GM21737 (cell line): ENCODE measurements at regions not wholly inside any gene's neighbourhood (a gene's known extent, or its start where the extent isn't known, plus 50 kb on each side); places are given as distances from the start of the nearest gene placed in this dataset.

Experiments
- ATAC-seq: cut with Tn5 transposase; IDR thresholded peaks from one replicate; pipeline ENCODE4 v1.9.1; 2021; ENCODE audit warnings: mild to moderate bottlenecking, moderate library complexity; ENCODE audit not compliant: unreplicated experiment

GRCh38 chr3:102102394-102102793 is 253.1 kb downstream of the NFKBIZ start:
- no peak for ATAC-seq

DNA sequence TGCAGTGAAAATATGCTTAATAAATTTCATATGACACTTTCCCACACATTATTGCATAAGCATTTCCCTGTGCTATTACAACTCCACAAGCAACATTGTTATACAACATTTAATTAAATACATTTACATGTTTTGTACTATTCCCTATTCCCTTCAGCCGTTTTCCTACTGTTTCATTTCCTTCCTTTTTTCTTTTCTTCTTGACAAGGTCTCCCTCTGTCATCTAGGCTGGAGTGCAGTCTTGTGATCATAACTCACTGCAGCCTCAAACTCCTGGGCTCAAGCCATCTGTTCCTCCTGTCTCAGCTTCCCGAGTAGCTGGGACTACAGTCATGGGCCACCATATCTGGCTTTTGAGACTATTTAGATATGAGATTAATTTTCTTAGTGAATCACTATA is 254.7 kb downstream of the NFKBIZ start:
- no peak for ATAC-seq

DNA sequence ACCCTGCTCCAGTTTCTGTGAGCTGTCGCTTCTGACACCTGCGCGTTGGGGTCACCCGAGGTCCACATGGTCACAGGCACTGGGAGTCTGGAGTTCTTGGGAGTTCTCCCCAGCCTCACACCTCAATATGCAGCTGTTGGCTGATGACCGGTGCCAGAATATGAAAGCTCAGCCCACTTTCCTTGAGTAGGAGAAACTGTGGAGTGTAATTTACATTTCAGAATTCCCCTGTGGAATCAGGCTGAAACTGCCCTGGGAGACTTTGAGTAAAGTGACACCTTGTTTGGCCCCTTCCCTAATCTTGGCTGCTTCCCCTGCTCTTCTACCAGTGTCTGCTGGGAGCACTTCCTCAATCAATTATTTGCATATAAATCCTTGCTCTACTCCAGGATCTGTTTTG is 255.9 kb downstream of the NFKBIZ start:
- ATAC-seq, result no peak

- ATAC-seq, result no peak
Observed at GRCh38 chr3:102106416-102107097, 257.2 kb downstream of the NFKBIZ start.

- ATAC-seq, result no peak
Observed at GRCh38 chr3:102112704-102113230, 263.5 kb downstream of the NFKBIZ start.

- no peak for ATAC-seq
Observed at GRCh38 chr3:102113421-102114041, 264.2 kb downstream of the NFKBIZ start.

DNA sequence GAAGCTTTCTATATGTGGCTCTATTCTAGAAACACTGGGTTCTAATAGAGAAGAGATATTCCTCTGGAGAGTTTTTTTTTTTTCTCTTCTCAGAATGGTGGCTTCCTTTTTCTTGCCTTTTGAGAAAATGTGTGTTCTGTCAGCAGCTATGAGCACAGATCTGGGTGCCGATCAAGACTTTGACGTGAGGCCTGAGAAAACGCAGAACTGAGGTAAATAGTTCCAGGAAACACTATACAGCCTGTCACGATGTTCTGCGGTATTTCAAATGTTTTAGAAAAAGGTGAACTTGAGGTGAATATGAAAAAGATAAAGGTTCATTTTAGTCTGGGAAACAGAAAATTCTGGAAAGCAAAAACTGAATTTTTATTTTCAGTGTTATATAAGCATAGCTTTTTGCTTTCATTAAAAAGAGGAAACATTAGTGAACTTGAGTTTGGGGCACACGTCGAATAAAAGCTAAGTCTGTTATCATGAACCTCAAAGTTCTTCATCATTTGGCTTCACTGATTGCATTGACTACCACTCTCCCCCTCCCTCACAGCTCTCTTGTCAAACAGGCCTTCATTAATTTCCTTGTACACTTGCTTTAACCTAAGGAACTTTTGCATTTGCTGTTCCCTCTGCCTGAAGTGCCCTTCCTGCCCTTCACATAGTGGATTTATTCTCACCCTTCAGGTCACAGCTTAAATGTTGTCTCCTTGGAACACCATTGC is 265.1 kb downstream of the NFKBIZ start:
- no peak for ATAC-seq

GRCh38 chr3:102122527-102122926 is 273.2 kb downstream of the NFKBIZ start:
- ATAC-seq, result no peak

GRCh38 chr3:102123590-102124190 is 274.4 kb downstream of the NFKBIZ start:
- no peak for ATAC-seq

- no peak for ATAC-seq
Observed at GRCh38 chr3:102124282-102124681, 275.0 kb downstream of the NFKBIZ start.

GRCh38 chr3:102124704-102125103 is 275.4 kb downstream of the NFKBIZ start:
- no peak for ATAC-seq

- no peak for ATAC-seq
Observed at GRCh38 chr3:102125197-102125993, 276.1 kb downstream of the NFKBIZ start.

GRCh38 chr3:102125994-102126368 is 276.7 kb downstream of the NFKBIZ start:
- no peak for ATAC-seq

- ATAC-seq, result no peak
Observed at GRCh38 chr3:102129760-102130608, 280.7 kb downstream of the NFKBIZ start.

DNA sequence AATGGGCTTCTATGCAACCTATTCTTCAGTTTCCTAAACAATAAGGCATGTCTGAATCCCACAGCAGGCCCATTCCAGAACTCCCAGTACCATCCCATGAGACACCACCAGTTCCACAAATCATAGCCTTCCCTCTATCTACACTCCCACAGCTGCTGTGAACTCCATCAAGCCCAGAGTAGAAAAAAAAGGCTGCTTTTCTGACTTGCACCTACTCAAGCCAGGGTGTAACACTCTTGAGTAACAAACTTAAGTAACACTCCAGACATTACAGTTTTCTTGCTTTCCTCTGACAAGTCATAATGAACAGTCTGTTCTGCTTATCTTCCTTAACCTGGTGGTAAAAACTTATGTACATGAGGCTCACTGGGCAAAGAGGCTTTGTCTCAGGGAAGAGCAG is 283.1 kb downstream of the NFKBIZ start:
- no peak for ATAC-seq

- no peak for ATAC-seq
Observed at GRCh38 chr3:102133376-102133775, 284.1 kb downstream of the NFKBIZ start.

- ATAC-seq, result no peak
Observed at GRCh38 chr3:102135316-102135715, 286.0 kb downstream of the NFKBIZ start.

GRCh38 chr3:102136183-102136582 is 286.9 kb downstream of the NFKBIZ start:
- ATAC-seq, result no peak

DNA sequence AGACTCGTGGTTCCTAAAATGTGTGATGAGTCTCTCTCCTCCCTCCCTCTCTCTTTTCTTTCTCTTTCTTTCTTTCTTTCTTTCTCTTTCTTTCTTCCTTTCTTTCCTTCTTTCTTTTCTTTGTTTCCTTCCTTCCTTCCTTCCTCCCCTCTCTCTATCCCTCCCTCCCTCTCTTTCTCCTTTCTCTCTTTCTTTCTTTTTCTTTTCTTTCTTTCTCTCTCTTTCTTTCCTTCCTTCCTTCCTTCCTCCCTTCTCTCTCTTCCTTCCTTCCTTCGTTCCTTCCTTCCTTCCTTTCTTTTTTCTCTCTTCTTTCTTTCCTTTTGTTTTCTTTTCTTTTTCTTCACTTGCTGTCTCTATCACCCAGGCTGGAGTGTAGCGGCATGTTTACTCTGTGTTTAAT is 290.8 kb downstream of the NFKBIZ start:
- ATAC-seq, result no peak
